Left renal cortex interstitium (tissue), 4 donors: ENCODE measurements at regions not wholly inside any gene's neighbourhood (a gene's known extent, or its start where the extent isn't known, plus 50 kb on each side); places are given as distances from the start of the nearest gene placed in this dataset.

Experiments used
- DNase-seq, 4 donors: peaks; one replicate each; pipeline ENCODE4 v3.0.0-alpha.2; 2013; ENCODE audit warnings: low read depth in 4 of 4, low spot score in 2 of 4, missing footprints in 1 of 4

DNA sequence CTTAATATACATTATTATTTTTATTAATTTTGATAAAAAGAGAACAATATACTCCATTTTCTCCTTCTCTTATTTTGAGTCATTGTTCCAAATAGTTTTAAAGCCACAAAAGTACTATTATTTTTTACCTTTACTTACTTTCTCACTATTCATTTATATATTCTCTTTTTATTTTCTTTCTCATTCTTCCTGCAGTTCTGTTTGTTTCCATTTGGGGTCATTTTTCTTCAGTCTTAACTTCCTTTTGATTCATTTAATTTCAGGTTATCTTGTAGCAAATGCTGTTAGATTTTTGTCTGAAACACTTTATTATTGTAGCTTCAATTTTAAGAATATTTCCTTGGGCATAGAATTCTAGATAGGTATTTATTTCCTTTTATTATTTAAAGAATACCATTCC lies 438.6 kb upstream of the EPHA5 start:
- DNase-seq = no peak

- no peak for DNase-seq
These were observed 426.9 kb upstream of the EPHA5 start for GRCh38 chr4:66097218-66097617.

- DNase-seq = no peak
These were observed 424.8 kb upstream of the EPHA5 start for GRCh38 chr4:66095065-66095464.

GRCh38 chr4:66094070-66094469 lies 423.8 kb upstream of the EPHA5 start:
- DNase-seq = no peak

GRCh38 chr4:66091786-66092185 lies 421.5 kb upstream of the EPHA5 start:
- DNase-seq = no peak

DNA sequence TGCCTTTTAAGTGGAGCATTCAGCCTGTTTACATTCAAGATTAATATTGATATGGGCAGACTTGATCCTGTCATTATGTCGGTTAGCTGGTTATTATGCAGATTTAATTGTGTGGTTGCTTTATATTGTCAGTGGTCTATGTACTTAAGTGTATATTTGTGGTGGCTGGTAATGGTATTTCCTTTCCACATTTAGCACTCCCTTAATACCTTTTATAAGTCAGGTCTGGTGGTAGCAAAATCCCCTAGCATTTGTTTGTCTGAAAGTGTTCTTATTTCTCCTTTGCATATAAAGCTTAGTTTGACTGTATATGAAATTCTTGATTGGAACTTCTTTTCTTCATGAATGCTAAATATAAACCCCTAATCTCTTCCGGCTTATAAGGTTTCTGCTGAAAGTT lies 403.7 kb upstream of the EPHA5 start:
- DNase-seq = no peak

DNA sequence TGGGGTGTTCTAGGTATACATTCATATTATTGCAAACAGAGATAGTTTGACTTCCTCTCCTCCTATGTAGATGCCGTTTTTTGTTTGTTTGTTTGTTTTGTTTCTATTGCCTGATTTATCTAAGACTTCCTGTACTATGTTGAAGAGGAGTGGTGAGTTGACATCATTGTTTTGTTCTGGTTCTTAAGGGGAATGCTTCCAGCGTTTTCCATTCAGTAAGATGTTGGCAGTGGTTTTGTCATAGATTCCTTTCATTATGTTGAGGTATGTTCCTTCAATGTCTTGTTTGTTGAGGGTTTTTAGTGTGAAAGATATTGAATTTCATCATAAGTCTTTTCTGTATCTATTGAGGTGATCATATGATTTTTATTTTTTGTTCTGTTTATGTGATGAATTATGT lies 401.6 kb upstream of the EPHA5 start:
- DNase-seq = no peak

DNA sequence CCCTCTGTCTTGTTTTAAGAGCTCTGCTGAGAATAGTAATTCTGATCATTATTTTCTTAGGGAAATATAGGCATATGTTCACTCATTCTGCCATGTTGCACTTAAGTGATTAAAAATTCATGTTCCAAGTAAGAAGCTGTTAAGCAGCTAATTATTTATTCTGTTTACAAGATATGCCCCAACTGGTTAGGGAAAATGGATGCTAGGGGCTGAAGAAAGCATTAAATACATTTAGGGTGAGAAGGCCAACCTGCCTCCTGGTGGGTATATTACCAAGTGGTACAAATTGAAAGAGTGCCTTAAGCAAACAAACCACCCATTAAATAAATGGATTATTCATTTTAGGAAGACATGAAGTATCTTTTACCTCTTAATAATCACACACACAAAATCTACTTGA lies 392.6 kb upstream of the EPHA5 start:
- DNase-seq = no peak

- DNase-seq = no peak
These were observed 391.8 kb upstream of the EPHA5 start for GRCh38 chr4:66062044-66062443.

DNA sequence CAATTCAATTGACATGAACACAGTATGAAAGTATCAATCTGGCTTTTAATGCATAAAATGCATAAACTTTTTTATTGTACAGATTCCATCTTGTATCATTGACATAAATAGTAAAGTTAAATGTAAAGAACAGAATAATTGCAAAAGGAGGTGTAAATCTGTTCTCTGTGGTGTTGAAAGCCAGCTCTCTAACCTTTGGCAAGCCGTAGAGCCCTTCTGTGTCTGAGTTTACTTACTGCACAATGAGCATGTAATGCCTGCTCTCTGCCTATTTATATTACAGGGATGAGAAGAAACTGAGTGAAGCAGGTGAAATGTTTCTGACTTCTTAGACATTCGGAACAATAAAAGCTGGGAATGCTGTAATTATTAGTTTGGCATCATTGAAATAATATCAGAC lies 389.3 kb upstream of the EPHA5 start:
- DNase-seq = no peak

DNA sequence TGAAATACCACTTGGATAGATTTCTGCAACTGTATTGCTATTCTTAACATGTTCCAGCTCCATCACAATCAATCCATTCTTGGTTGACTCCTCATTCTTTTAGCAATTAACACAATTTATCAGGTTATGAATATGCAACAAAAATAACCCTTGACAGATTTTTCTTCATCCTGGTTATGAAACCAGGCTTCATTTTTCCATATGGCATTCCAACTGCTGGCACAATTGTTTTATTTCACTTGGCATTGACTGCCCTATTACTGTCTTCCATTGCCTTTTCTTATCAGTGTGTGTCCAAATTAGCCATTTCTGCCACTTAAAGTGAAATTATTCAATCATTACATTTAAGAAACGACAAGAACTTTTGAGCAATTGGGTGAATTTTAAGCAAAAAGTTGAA lies 388.8 kb upstream of the EPHA5 start:
- DNase-seq = no peak

DNA sequence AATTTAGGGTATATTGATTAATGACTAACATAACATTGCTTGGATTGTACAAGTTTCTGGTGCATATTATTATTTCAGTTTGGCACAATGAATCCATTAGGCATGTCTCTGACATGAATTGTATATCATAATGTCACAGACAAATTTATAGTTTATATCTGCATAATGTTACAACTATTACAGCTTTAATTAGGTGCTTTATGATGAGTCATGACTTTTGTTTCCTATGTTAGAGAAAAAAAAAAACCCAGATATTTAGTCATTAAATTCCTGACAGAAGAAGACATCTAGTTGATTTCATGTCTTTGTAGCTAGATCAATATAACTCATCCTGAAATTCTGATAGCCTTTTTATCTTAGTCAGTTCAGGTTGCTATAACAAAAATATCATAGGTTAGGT lies 385.7 kb upstream of the EPHA5 start:
- DNase-seq = no peak

DNA sequence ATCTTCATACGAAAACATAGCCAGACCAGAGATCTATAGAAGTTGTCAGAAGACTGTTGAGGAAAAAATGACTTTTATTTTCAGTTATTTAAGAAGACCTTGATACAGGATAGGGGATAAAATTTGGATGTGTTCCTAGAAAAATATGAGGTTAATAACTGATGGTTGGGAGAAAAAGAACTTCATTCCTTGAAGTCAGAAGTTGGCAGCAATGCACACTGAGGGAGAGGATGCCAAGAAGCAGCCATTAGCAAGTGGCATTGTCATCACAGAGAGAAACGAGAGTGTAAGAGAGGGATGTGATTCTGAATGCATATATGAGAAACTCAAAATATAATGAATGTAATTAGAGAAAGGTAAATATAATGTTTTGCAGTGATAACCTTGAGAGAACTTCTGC lies 382.1 kb upstream of the EPHA5 start:
- DNase-seq = no peak

GRCh38 chr4:66048861-66049260 lies 378.6 kb upstream of the EPHA5 start:
- no peak for DNase-seq

- no peak for DNase-seq
These were observed 375.6 kb upstream of the EPHA5 start for GRCh38 chr4:66045913-66046312.

- no peak for DNase-seq
These were observed 365.4 kb upstream of the EPHA5 start for GRCh38 chr4:66035701-66036100.

GRCh38 chr4:66034671-66035070 lies 364.4 kb upstream of the EPHA5 start:
- DNase-seq = no peak

DNA sequence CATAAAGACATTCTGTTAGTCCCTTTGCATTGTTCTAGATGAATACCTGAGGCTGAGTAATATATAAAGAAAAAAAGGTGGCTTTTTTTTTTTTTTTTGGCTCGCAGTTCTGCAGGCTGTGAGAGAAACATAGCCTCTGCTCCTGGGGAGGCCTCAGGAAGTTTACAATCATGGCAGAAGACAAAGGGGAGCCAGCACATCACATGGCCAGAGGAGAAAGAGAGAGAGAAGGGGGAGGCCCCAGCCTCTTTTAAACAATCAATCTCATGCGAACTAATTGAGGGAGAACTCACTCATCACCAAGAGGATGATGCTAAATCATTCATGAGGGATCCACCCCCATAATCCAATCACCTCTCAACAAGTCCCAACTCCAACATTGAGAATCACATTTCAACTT lies 364.0 kb upstream of the EPHA5 start:
- DNase-seq = no peak

GRCh38 chr4:66032571-66032970 lies 362.3 kb upstream of the EPHA5 start:
- DNase-seq = no peak

- DNase-seq = no peak
These were observed 358.4 kb upstream of the EPHA5 start for GRCh38 chr4:66028668-66029067.

- DNase-seq = no peak
These were observed 352.8 kb upstream of the EPHA5 start for GRCh38 chr4:66023061-66023460.

- DNase-seq = no peak
These were observed 347.4 kb upstream of the EPHA5 start for GRCh38 chr4:66017671-66018070.

DNA sequence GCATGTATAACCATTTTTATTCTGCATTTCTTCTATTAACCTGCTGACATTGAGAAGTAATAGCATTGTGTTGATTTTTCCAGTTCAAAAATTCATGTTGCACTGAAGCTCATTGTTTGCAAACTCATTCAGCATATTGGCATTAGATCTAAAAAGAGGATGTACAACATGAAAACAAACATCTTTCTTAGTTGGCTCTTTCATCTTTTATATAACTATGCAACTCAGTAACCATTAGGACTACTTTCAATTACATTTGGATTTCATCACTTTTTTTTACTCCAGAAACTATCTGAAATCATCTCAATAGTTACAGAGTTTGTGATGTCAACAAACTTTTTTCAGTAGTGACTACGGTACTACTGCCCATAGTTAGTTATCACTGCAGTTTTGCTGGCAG lies 346.0 kb upstream of the EPHA5 start:
- no peak for DNase-seq
